SK-N-SH (cell line): ENCODE measurements at regions not wholly inside any gene's neighbourhood (a gene's known extent, or its start where the extent isn't known, plus 50 kb on each side); places are given as distances from the start of the nearest gene placed in this dataset.

Experiments
- CTCF ChIA-PET: fragments of 300-600, 350-600 bp; formaldehyde crosslinking; extraction: SDS; loops from one replicate; lab custom pipeline; 2021; lab: Yijun Ruan, JAX
- POLR2A ChIA-PET: fragments of 350-600 bp; sonication (Branson Sonifier 250); formaldehyde crosslinking; extraction: SDS; loops from one replicate; lab custom pipeline; 2020; ENCODE audit warnings: antibody characterized with exemption, inconsistent platforms; lab: Yijun Ruan, JAX
- DNase-seq: peaks from one replicate; pipeline ENCODE4 v3.0.0; 2012
- H2AFZ ChIP-seq: fragments of 200-600 bp; sonication (generic); 2 replicates; pipeline ENCODE4 v1.8.1; 2016; ENCODE audit warnings: antibody characterized with exemption, mild to moderate bottlenecking, low read depth
- H3F3A ChIP-seq: fragments of 200-600 bp; sonication (generic); replicated peaks from 2 replicates; pipeline ENCODE3; 2016; ENCODE audit warnings: antibody characterized with exemption, mild to moderate bottlenecking; ENCODE audit not compliant: insufficient read depth
- H3K27ac ChIP-seq, 2 experiments: fragments of 200-500 bp in 1 of 2; fragments of 200-600 bp in 1 of 2; sonication (Bioruptor generic) in 1 of 2; sonication (generic), shearing (Covaris generic) in 1 of 2; 2 replicates each; pipeline versions ENCODE4 v1.5.1 to v1.6.1; 2014 to 2016; ENCODE audit warnings: low read depth in 2 of 2, inconsistent platforms in 1 of 2, low read length in 1 of 2, mild to moderate bottlenecking in 1 of 2, mixed read lengths in 1 of 2
- H3K27me3 ChIP-seq: fragments of 200-600 bp; sonication (generic), shearing (Covaris generic); 2 replicates; pipeline ENCODE4 v1.6.1; 2016; ENCODE audit warnings: mixed run types; ENCODE audit not compliant: insufficient read depth
- H3K36me3 ChIP-seq, 2 experiments: fragments of 200-500 bp in 1 of 2; fragments of 200-600 bp in 1 of 2; sonication (Bioruptor generic) in 1 of 2; sonication (generic) in 1 of 2; replicated peaks in 1 of 2; 2 replicates each; pipeline versions ENCODE3 to v1.5.1; 2014 to 2016; ENCODE audit warnings: low read length in 1 of 2, mild to moderate bottlenecking in 1 of 2; ENCODE audit not compliant: insufficient read depth in 2 of 2, control insufficient read depth in 1 of 2
- H3K4me1 ChIP-seq, 2 experiments: fragments of 200-500 bp in 1 of 2; fragments of 200-600 bp in 1 of 2; sonication (Bioruptor generic) in 1 of 2; sonication (generic), shearing (Covaris generic) in 1 of 2; 2 replicates each; pipeline versions ENCODE4 v1.5.1 to v1.6.1; 2014 to 2016; ENCODE audit warnings: low read depth in 1 of 2, low read length in 1 of 2, mixed run types in 1 of 2; ENCODE audit not compliant: insufficient read depth in 2 of 2, control insufficient read depth in 1 of 2
- H3K4me2 ChIP-seq: fragments of 200-600 bp; sonication (generic), shearing (Covaris generic); 2 replicates; pipeline ENCODE4 v1.6.1; 2017; ENCODE audit warnings: mixed run types
- H3K4me3 ChIP-seq, 2 experiments: fragments of 200-500 bp in 1 of 2; fragments of 200-600 bp in 1 of 2; sonication (Bioruptor generic) in 1 of 2; sonication (generic), shearing (Covaris generic) in 1 of 2; 2 replicates each; pipeline versions ENCODE4 v1.5.1 to v1.8.1; 2014 to 2016; ENCODE audit warnings: low read depth in 2 of 2, inconsistent platforms in 1 of 2, low read length in 1 of 2, mild to moderate bottlenecking in 1 of 2, mixed read lengths in 1 of 2, moderate library complexity in 1 of 2
- H3K79me2 ChIP-seq: fragments of 200-600 bp; sonication (generic); 2 replicates; pipeline ENCODE4 v1.8.1; 2017; ENCODE audit warnings: mild to moderate bottlenecking; ENCODE audit not compliant: insufficient read depth
- H3K9ac ChIP-seq: fragments of 200-600 bp; sonication (generic); 2 replicates; pipeline ENCODE4 v1.6.1; 2017; ENCODE audit warnings: mixed run types
- H3K9me2 ChIP-seq: fragments of 200-600 bp; sonication (generic); 2 replicates; pipeline ENCODE4 v1.6.1; 2017; ENCODE audit warnings: mixed run types
- H3K9me3 ChIP-seq: fragments of 200-600 bp; sonication (generic); 2 replicates; pipeline ENCODE4 v1.6.1; 2017; ENCODE audit warnings: mixed run types, mild to moderate bottlenecking, moderate library complexity
- H4K20me1 ChIP-seq: fragments of 200-600 bp; sonication (generic); 2 replicates; pipeline ENCODE4 v1.6.1; 2017; ENCODE audit warnings: mild to moderate bottlenecking, mixed run types; ENCODE audit not compliant: insufficient read depth
- CHD2 ChIP-seq: fragments of 150-350 bp; IDR thresholded peaks from 2 replicates; pipeline ENCODE4 v1.6.1; 2018; ENCODE audit warnings: low read length; ENCODE audit not compliant: partially characterized antibody
- CTCF ChIP-seq: fragments of 200-600 bp; sonication (generic); IDR thresholded peaks from 2 replicates; pipeline ENCODE4 v1.6.1; 2017; ENCODE audit warnings: antibody characterized with exemption, mild to moderate bottlenecking, moderate library complexity
- EP300 ChIP-seq, 2 experiments: IDR thresholded peaks; 2 replicates each; pipeline versions ENCODE4 v1.4.0 to v1.6.1; 2012; ENCODE audit warnings: borderline replicate concordance in 1 of 2, low read depth in 1 of 2, low read length in 1 of 2
- EZH2phosphoT487 ChIP-seq: fragments of 200-600 bp; sonication (generic); IDR thresholded peaks from 2 replicates; pipeline ENCODE4 v1.6.1; 2017; ENCODE audit warnings: low read depth, mixed run types, mild to moderate bottlenecking, antibody characterized with exemption, moderate library complexity, borderline replicate concordance
- FOSL2 ChIP-seq: IDR thresholded peaks from 2 replicates; pipeline ENCODE4 v1.4.0; 2012; ENCODE audit warnings: low read depth, mild to moderate bottlenecking, moderate library complexity, borderline replicate concordance
- FOXJ3 ChIP-seq: sonication (generic); formaldehyde crosslinking; IDR thresholded peaks from 2 replicates; pipeline ENCODE4 v1.5.1; 2020; ENCODE audit warnings: mild to moderate bottlenecking, missing genetic modification reagents
- FOXM1 ChIP-seq: IDR thresholded peaks from 2 replicates; pipeline ENCODE4 v1.4.0; 2012; ENCODE audit warnings: low read depth, mild to moderate bottlenecking
- GATA2 ChIP-seq: sonication (generic); formaldehyde crosslinking; IDR thresholded peaks from 2 replicates; pipeline ENCODE4 v1.5.0; 2020; ENCODE audit warnings: mild to moderate bottlenecking, missing genetic modification reagents
- IRF3 ChIP-seq: fragments of 150-350 bp; IDR thresholded peaks from 2 replicates; pipeline ENCODE4 v1.6.1; 2016; ENCODE audit warnings: mild to moderate bottlenecking, low read depth, low read length
- JUND ChIP-seq: IDR thresholded peaks from 2 replicates; pipeline ENCODE4 v1.4.0; 2012
- MXI1 ChIP-seq: IDR thresholded peaks from 2 replicates; pipeline ENCODE4 v1.6.1; 2012; ENCODE audit warnings: mild to moderate bottlenecking, low read depth, low read length, improper control_type of control experiment
- TAF1 ChIP-seq: IDR thresholded peaks from 2 replicates; pipeline ENCODE4 v1.6.1; 2012; ENCODE audit warnings: low read depth, mild to moderate bottlenecking, low read length, moderate library complexity, borderline replicate concordance
- TCF12 ChIP-seq: IDR thresholded peaks from 2 replicates; pipeline ENCODE4 v1.4.0; 2012
- WGBS: methylation state at CpG from one replicate; pipeline ENCODE4 v1.1.6; 2017; ENCODE audit warnings: low lambda C conversion rate; 5-methylcytosine and 5-hydroxymethylcytosine counted together
- TF ChIP-seq, protein P1 (sequence below): IDR thresholded peaks from 2 replicates; pipeline ENCODE4 v1.4.0; 2012; ENCODE audit warnings: low read depth, borderline replicate concordance
- TF ChIP-seq, protein P2 (sequence below): IDR thresholded peaks from 2 replicates; pipeline ENCODE4; 2012
- TF ChIP-seq, protein P3 (sequence below): fragments of 150-350 bp; IDR thresholded peaks from 2 replicates; pipeline ENCODE4 v1.6.1; 2017; ENCODE audit warnings: antibody characterized with exemption, low read length, low read depth, borderline replicate concordance

GRCh38 chrX:25853002-25853479 lies 285.1 kb upstream of the MAGEB18 start:
- TF ChIP-seq JUND (no peak), GATA2 (no peak), FOSL2 (no peak), TAF1 (no peak), FOXJ3 (CRISPR knock-in tag) (no peak), FOXM1 (no peak), IRF3 (no peak), TCF12 (no peak), EP300 (IDR thresholded peaks at IDR 0.05; ENCODE audit: borderline replicate concordance in 1 of 2, low read depth in 1 of 2, low read length in 1 of 2) (no peak), EZH2phosphoT487 (no peak), CTCF (no peak), CHD2 (no peak), MXI1 (no peak)
- TF ChIP-seq, protein P1, sequence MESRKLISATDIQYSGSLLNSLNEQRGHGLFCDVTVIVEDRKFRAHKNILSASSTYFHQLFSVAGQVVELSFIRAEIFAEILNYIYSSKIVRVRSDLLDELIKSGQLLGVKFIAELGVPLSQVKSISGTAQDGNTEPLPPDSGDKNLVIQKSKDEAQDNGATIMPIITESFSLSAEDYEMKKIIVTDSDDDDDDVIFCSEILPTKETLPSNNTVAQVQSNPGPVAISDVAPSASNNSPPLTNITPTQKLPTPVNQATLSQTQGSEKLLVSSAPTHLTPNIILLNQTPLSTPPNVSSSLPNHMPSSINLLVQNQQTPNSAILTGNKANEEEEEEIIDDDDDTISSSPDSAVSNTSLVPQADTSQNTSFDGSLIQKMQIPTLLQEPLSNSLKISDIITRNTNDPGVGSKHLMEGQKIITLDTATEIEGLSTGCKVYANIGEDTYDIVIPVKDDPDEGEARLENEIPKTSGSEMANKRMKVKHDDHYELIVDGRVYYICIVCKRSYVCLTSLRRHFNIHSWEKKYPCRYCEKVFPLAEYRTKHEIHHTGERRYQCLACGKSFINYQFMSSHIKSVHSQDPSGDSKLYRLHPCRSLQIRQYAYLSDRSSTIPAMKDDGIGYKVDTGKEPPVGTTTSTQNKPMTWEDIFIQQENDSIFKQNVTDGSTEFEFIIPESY = no peak
- TF ChIP-seq, protein P2, sequence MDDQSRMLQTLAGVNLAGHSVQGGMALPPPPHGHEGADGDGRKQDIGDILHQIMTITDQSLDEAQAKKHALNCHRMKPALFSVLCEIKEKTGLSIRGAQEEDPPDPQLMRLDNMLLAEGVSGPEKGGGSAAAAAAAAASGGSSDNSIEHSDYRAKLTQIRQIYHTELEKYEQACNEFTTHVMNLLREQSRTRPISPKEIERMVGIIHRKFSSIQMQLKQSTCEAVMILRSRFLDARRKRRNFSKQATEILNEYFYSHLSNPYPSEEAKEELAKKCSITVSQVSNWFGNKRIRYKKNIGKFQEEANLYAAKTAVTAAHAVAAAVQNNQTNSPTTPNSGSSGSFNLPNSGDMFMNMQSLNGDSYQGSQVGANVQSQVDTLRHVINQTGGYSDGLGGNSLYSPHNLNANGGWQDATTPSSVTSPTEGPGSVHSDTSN = no peak
- TF ChIP-seq, protein P3, sequence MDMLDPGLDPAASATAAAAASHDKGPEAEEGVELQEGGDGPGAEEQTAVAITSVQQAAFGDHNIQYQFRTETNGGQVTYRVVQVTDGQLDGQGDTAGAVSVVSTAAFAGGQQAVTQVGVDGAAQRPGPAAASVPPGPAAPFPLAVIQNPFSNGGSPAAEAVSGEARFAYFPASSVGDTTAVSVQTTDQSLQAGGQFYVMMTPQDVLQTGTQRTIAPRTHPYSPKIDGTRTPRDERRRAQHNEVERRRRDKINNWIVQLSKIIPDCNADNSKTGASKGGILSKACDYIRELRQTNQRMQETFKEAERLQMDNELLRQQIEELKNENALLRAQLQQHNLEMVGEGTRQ = no peak
- TF ChIP-seq, all 33 proteins: peak for 0
- Histone ChIP-seq H3K27me3 (no peaks in the 10 kb centered on the region), H4K20me1 (no peaks in the 10 kb centered on the region), H2AFZ (no peak overlapping the region), H3K4me3 (no peak overlapping the region), H3K36me3 (no peaks in the 10 kb centered on the region), H3K9me3 (no peaks in the 10 kb centered on the region), H3K4me1 (no peaks in the 10 kb centered on the region), H3K9ac (no peak overlapping the region), H3K27ac (no peak overlapping the region), H3K4me2 (no peak overlapping the region), H3F3A (no peaks in the 10 kb centered on the region), H3K9me2 (no peaks in the 10 kb centered on the region), H3K79me2 (no peaks in the 10 kb centered on the region)
- POLR2A ChIA-PET = no interaction called here
- CTCF ChIA-PET = no interaction called here
- WGBS = 4% methylated on average over 3 of the region's 3 CpGs
- no peak for DNase-seq
